Natural killer cell treated with Interleukin-12 subunit alpha and Interleukin-12 subunit beta and Interleukin-15 and Interleukin-18, amount 100 ng/mL, for 72 hours (primary cell): ENCODE measurements at regions not wholly inside any gene's neighbourhood (a gene's known extent, or its start where the extent isn't known, plus 50 kb on each side); places are given as distances from the start of the nearest gene placed in this dataset.

Experiments used
- ATAC-seq, 2 donors: fragments of 150-1000 bp; cut with Tn5 transposase in 1 of 2; sonication (Bioruptor Pico), chemical (Tn5 transposase) in 1 of 2; 2 replicates each; pipeline ENCODE4 v1.10.0; 2021
- DNase-seq: peaks from one replicate; pipeline ENCODE4 v3.0.0; 2022; ENCODE audit warnings: low spot score
- H3K27ac Mint-ChIP-seq, 2 donors: 1 replicate in 1 of 2; 2 replicates in 1 of 2; pipeline ENCODE4 v1.8.0; 2022; ENCODE audit warnings: mixed read lengths in 2 of 2, mild to moderate bottlenecking in 1 of 2, moderate library complexity in 1 of 2
- H3K27me3 Mint-ChIP-seq, 2 donors: 1 replicate in 1 of 2; 2 replicates in 1 of 2; pipeline ENCODE4 v1.8.0; 2022; ENCODE audit warnings: mixed read lengths in 2 of 2
- H3K36me3 Mint-ChIP-seq: one replicate; pipeline ENCODE4 v1.8.0; 2022; ENCODE audit warnings: mixed read lengths
- H3K4me1 Mint-ChIP-seq, 2 donors: 1 replicate in 1 of 2; 2 replicates in 1 of 2; pipeline ENCODE4 v1.8.0; 2022; ENCODE audit warnings: low read depth in 2 of 2, mixed read lengths in 2 of 2, mild to moderate bottlenecking in 1 of 2
- H3K4me3 Mint-ChIP-seq: one replicate; pipeline ENCODE4 v1.8.0; 2022; ENCODE audit warnings: mixed read lengths
- H3K9me3 Mint-ChIP-seq: 2 replicates; pipeline ENCODE4 v1.8.0; 2022; ENCODE audit warnings: mixed read lengths

DNA sequence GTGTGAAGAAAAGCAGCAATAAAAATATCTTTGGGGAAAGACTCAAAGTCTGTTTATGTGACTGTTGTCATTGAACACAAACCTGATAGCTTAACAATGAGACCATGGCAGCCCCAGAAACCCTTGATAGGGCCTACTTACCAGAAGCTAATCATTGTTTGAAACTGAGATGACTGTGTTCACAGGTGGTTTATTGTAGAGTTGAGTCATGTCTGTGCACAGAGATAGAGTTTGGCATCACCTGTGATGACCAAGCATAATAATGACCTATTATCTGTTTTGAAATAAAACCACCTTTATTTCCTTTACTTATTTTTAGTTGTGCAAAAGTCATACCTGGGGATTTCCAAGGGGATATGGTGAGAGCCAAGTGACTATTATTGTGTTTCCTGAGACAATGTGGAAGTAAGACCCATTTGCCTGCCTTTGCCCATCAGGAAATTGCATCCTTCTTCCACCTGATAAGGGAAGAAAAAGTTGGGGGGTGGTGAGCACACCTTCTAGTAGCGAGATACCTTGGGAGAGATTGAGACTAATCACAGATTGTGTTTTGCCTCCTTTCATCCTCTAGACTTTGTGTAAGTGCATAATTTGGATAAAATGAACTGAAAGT is 456.9 kb upstream of the JAG1 start:
- no peak overlapping the region for H3K27ac Mint-ChIP-seq
- peaks cover 11% of the 10 kb centered on the region for H3K9me3 Mint-ChIP-seq

GRCh38 chr20:11132819-11133415 is 459.1 kb upstream of the JAG1 start:
- Mint-ChIP-seq H3K36me3 (no peaks in the 10 kb centered on the region), H3K4me3 (no peak overlapping the region), H3K4me1 (no peaks in the 10 kb centered on the region), H3K9me3 (peaks cover 7% of the 10 kb centered on the region), H3K27ac (no peak overlapping the region), H3K27me3 (no peaks in the 10 kb centered on the region)
- ATAC-seq (no peak), DNase-seq (no peak)

More for the DNA sequence above, 456.9 kb upstream of the JAG1 start:
- no peaks in the 10 kb centered on the region for H3K36me3 Mint-ChIP-seq
- ATAC-seq: no peak
- H3K27me3 Mint-ChIP-seq: no peaks in the 10 kb centered on the region
- no peak overlapping the region for H3K4me3 Mint-ChIP-seq
- no peaks in the 10 kb centered on the region for H3K4me1 Mint-ChIP-seq
- no peak for DNase-seq

- no peaks in the 10 kb centered on the region for H3K4me1 Mint-ChIP-seq
- no peaks in the 10 kb centered on the region for H3K27me3 Mint-ChIP-seq
- no peaks in the 10 kb centered on the region for H3K36me3 Mint-ChIP-seq
- ATAC-seq (no peak), DNase-seq (no peak)
- H3K9me3 Mint-ChIP-seq: peaks cover 3% of the 10 kb centered on the region
- H3K27ac Mint-ChIP-seq: no peak overlapping the region
- H3K4me3 Mint-ChIP-seq: no peak overlapping the region
Observed at GRCh38 chr20:11136691-11137090, 462.9 kb upstream of the JAG1 start.

- no peak overlapping the region for H3K4me3 Mint-ChIP-seq
- peaks cover 9% of the 10 kb centered on the region for H3K9me3 Mint-ChIP-seq
- H3K27me3 Mint-ChIP-seq: no peaks in the 10 kb centered on the region
- ATAC-seq: no peak
- no peak for DNase-seq
- no peaks in the 10 kb centered on the region for H3K4me1 Mint-ChIP-seq
- no peaks in the 10 kb centered on the region for H3K36me3 Mint-ChIP-seq
- H3K27ac Mint-ChIP-seq: no peak overlapping the region
Observed at GRCh38 chr20:11137688-11138087, 463.9 kb upstream of the JAG1 start.

DNA sequence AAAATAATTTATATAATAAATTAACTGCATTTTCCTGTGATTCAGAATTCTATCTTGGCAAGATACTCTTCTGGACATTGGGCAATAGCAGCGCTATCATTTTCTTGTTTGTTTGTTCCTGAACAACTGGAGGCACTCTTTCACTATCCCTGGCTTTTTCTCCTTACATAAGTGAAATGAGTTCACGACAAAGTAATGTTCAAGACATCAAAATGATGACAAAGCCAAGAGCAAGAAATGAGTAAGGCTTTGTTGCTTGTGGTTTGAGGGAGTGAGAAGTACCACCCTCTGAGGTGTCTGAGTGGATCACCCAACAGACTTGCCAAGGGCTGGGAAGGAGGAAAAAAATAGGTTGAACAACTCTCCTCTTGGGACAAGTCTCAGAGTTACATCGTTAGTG is 466.6 kb upstream of the JAG1 start:
- Mint-ChIP-seq H3K27ac (no peak overlapping the region), H3K36me3 (no peaks in the 10 kb centered on the region), H3K9me3 (peaks cover 9% of the 10 kb centered on the region), H3K27me3 (no peaks in the 10 kb centered on the region), H3K4me1 (no peaks in the 10 kb centered on the region), H3K4me3 (no peak overlapping the region)
- no peak for ATAC-seq
- DNase-seq: no peak

DNA sequence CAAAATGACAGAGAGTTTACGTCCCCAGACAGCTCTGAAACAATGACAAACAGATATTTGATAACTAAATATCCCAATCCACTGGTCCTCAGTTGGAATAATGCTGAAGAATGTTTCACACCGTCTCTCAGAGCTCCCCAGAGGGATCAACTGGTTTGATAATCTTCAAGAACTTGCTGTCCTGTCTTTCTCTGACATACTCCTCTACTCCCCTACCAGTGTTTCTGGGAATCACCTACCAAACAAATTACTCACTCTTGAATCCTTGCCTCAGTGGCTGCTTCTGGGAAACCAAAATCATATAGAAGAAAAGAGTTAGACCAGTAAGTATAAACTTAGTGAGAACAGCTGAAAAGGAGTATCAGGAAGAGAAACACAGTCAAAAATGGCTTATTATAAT is 469.7 kb upstream of the JAG1 start:
- Mint-ChIP-seq H3K9me3 (peaks cover 9% of the 10 kb centered on the region), H3K4me3 (no peak overlapping the region), H3K27ac (no peak overlapping the region), H3K27me3 (no peaks in the 10 kb centered on the region), H3K36me3 (no peaks in the 10 kb centered on the region), H3K4me1 (no peaks in the 10 kb centered on the region)
- no peak for DNase-seq
- no peak for ATAC-seq

DNA sequence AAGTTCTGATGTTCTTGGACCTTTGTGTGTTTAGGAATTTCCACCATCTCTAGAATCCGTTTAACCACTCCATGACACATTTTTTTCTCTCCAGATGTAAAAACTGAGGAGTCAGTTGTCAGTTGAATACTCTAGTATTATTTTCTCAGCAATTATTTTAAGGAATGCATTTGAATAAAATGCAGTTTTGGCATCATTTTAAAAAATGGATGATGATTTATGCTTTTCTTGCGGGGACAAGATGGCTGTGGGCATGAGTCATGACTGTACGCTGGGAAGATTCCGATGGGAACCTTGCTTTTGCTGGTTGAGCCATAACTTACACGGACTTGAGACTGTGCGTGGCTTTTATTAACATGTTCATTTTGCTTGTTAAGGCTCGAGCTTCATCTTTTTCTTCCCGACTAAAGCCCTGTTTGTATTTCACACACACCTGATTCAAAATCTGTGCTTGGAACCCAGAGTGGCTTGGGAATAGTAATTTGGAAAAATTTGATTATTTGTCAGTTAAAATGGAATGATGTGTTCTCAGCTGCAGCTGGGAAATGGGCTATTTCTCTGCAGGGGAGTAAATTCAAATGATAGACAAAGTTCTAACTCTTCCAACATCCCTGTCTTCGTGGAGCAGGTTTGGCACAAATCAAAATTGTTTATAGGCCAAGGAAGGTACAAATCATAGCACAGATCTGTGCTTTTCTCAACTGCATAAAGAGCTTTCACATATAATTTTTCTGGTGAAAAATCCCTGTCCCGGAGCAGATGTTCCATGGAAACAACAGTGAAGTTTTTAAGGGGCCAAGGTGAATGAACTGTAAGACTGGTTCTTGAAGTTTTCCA is 470.5 kb upstream of the JAG1 start:
- DNase-seq: no peak
- no peak overlapping the region for H3K27ac Mint-ChIP-seq
- H3K4me3 Mint-ChIP-seq: no peak overlapping the region
- peaks cover 9% of the 10 kb centered on the region for H3K9me3 Mint-ChIP-seq
- no peak for ATAC-seq
- H3K36me3 Mint-ChIP-seq: no peaks in the 10 kb centered on the region
- no peaks in the 10 kb centered on the region for H3K4me1 Mint-ChIP-seq
- H3K27me3 Mint-ChIP-seq: no peaks in the 10 kb centered on the region

- Mint-ChIP-seq H3K27ac (no peak overlapping the region), H3K9me3 (peaks cover 9% of the 10 kb centered on the region), H3K36me3 (no peaks in the 10 kb centered on the region), H3K4me1 (no peaks in the 10 kb centered on the region), H3K4me3 (no peak overlapping the region), H3K27me3 (no peaks in the 10 kb centered on the region)
- DNase-seq: no peak
- ATAC-seq: no peak
Observed at GRCh38 chr20:11145616-11146015, 471.8 kb upstream of the JAG1 start.

GRCh38 chr20:11153819-11154218 is 480.0 kb upstream of the JAG1 start:
- ATAC-seq (no peak), DNase-seq (no peak)
- Mint-ChIP-seq H3K9me3 (no peaks in the 10 kb centered on the region), H3K27ac (no peak overlapping the region), H3K4me3 (no peak overlapping the region), H3K4me1 (no peaks in the 10 kb centered on the region), H3K27me3 (no peaks in the 10 kb centered on the region), H3K36me3 (no peaks in the 10 kb centered on the region)

DNA sequence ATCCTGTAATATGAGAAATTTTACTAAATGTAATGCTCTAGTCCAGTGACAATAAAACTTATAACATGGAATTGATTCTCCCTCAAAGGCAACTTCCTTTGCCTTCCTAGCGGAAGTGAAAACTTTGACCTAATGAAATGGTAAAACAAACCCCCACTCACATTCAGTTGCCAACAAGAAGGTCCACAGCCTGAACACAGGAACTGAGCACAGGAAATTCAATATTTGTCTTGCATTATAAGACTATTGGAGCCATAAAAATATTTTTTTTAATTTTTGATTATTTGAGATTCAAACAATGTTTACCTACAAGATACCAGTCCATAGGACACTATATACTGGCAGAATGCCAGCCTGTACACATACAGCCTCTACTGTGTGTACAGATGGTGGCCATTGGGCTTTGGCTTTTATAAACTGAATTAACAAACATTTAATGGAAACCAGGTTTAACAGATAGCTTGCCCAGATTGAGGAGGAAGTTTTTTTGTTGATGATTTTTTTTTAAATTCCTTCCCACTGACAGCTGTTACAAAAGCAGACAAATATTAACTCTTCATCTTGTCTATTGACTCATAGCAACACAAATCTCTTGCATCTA is 481.5 kb upstream of the JAG1 start:
- ATAC-seq (no peak), DNase-seq (no peak)
- Mint-ChIP-seq H3K4me3 (no peak overlapping the region), H3K27ac (no peak overlapping the region), H3K9me3 (no peaks in the 10 kb centered on the region), H3K27me3 (no peaks in the 10 kb centered on the region), H3K36me3 (no peaks in the 10 kb centered on the region), H3K4me1 (no peaks in the 10 kb centered on the region)

DNA sequence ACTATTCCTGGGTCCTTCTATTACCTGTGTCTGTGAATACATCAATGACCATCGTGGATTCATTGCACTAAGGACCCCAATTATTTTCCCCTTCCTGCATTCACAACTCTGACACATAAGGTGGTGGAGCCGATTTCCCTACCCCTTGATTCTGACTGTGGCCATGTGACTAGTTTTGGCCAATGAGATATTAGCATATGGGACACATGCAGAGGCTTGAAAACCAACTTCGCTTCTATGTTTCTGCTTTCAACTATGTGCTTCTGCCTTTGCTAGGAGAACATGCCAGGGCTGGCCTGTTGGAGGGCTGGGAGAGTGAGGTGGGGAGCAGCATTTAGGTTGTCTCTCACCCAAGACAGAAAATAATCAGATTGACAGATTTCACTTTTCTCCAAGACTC is 483.1 kb upstream of the JAG1 start:
- no peak for DNase-seq
- H3K27me3 Mint-ChIP-seq: no peaks in the 10 kb centered on the region
- no peaks in the 10 kb centered on the region for H3K4me1 Mint-ChIP-seq
- H3K4me3 Mint-ChIP-seq: no peak overlapping the region
- no peaks in the 10 kb centered on the region for H3K36me3 Mint-ChIP-seq
- H3K9me3 Mint-ChIP-seq: no peaks in the 10 kb centered on the region
- ATAC-seq: no peak
- no peak overlapping the region for H3K27ac Mint-ChIP-seq

GRCh38 chr20:11158146-11158545 is 484.3 kb upstream of the JAG1 start:
- H3K27me3 Mint-ChIP-seq: no peaks in the 10 kb centered on the region
- no peaks in the 10 kb centered on the region for H3K36me3 Mint-ChIP-seq
- ATAC-seq (no peak), DNase-seq (no peak)
- H3K4me1 Mint-ChIP-seq: no peaks in the 10 kb centered on the region
- no peaks in the 10 kb centered on the region for H3K9me3 Mint-ChIP-seq
- H3K27ac Mint-ChIP-seq: no peak overlapping the region
- H3K4me3 Mint-ChIP-seq: no peak overlapping the region

DNA sequence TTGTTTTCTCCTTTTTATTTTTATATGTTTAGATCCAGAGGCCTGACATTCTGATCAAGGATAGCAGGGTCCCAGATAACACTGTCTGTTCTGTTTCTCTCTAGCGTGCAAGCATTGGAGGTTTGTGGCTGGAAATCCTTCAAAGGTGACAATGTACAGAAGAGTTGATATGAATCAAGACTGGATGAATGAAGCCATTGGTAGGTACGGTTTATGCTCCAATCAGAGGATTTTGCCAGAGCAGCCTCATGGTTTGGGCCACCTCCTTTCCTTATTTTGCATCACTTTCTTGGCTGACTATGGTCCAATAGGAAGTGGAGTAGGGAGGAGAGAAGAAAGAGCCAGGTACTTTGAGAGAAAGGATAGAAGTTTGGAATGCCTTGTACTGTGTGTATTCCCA is 484.8 kb upstream of the JAG1 start:
- H3K4me3 Mint-ChIP-seq: no peak overlapping the region
- H3K27ac Mint-ChIP-seq: no peak overlapping the region
- H3K27me3 Mint-ChIP-seq: no peaks in the 10 kb centered on the region
- ATAC-seq: no peak
- H3K4me1 Mint-ChIP-seq: no peaks in the 10 kb centered on the region
- no peaks in the 10 kb centered on the region for H3K9me3 Mint-ChIP-seq
- H3K36me3 Mint-ChIP-seq: no peaks in the 10 kb centered on the region
- no peak for DNase-seq

DNA sequence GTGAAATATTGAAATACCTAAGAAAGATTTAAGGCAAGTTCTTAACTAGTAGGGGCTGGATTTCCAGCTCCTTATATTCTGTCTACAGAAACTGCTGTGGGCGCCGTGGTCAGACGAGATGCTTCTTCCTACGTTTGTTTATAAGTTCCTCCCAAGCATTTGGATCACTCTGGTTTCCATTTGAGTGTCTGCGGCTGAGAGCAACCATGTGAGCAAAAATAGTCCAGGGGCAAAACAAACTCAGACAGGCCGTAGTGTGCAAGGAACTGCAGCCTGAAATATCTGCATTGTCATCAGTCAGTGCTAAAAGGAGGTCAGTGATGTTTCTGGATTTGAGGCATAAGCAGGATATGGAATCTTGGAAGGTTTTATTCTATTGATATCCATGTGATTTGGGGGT is 485.9 kb upstream of the JAG1 start:
- no peaks in the 10 kb centered on the region for H3K36me3 Mint-ChIP-seq
- H3K4me1 Mint-ChIP-seq: no peaks in the 10 kb centered on the region
- H3K4me3 Mint-ChIP-seq: no peak overlapping the region
- no peaks in the 10 kb centered on the region for H3K9me3 Mint-ChIP-seq
- H3K27me3 Mint-ChIP-seq: no peaks in the 10 kb centered on the region
- no peak overlapping the region for H3K27ac Mint-ChIP-seq
- DNase-seq (no peak), ATAC-seq (no peak)
